ENCODE measurements at regions not wholly inside any gene's neighbourhood (a gene's known extent, or its start where the extent isn't known, plus 50 kb on each side); places are given as distances from the start of the nearest gene placed in this dataset.

- DNase-seq: no peak
These were observed 136.4 kb upstream of the APCDD1 start for GRCh38 chr18:10317864-10318690.

DNA sequence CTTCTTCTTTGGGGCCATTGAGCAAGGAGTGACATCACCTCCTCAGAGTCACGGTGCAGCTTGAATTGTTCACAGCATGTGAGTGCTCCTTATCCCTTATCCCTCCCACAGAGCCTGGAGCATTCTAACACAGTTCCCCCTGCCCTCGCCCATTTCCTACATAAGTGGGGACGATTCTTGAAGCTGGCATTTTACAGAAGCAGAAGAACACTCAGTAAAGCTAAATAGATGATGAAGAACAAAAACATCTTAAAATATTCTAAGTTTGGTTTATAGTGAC lies 135.8 kb upstream of the APCDD1 start:
- DNase-seq: peak; percentile 73 to 90 (median 84)

GRCh38 chr18:10319026-10319425 lies 135.4 kb upstream of the APCDD1 start:
- DNase-seq: peak in 3 of 4 experiments; percentile 44 to 70 (median 59)

GRCh38 chr18:10319914-10320600 lies 134.4 kb upstream of the APCDD1 start:
- DNase-seq: peak in 3 of 4 experiments; percentile 50 to 63 (median 52)

DNA sequence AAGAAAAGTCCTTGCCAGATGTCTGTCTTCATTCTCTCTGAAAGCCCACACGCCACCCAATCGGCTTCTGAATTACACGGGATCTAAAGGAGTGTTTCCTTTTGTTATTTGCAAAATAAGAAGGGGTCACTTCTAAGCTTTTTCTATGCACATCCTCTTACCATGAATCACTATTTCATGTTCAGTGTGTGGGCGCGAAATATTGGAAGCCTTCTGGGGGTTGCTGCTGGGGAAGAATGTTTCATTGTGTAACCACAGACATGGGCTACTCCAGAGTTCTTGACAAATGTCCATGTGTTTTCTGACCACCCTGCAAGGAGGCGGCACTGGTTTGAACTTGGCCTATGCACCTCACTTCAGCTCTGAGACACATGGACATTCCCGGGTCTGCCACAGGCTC lies 133.6 kb upstream of the APCDD1 start:
- peak; percentile 57 to 86 (median 74) for DNase-seq

GRCh38 chr18:10321576-10321975 lies 132.9 kb upstream of the APCDD1 start:
- peak in 2 of 4 experiments; percentile 38 to 46 for DNase-seq

DNA sequence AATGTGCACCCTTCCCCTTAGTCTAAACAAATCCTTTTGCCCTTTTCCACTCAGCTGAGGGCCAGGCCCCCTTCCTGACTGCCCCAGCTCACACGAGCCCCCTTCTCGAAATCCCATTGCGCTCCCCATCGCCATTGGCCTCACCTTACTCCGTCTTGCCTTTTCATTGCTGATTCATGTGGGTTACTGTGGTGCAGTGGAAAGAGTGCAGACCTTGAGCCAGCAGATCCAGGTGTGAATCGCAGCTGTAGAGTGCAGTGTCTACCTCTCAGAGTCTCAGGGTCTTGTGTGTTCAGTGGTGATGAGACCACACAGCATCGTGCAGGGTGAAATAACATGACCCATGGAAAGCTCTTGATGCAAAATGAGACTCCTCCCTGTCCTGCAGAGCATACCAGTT lies 132.4 kb upstream of the APCDD1 start:
- DNase-seq: no peak

- peak; percentile 44 to 75 (median 70) for DNase-seq
These were observed 132.0 kb upstream of the APCDD1 start for GRCh38 chr18:10322435-10322834.

DNA sequence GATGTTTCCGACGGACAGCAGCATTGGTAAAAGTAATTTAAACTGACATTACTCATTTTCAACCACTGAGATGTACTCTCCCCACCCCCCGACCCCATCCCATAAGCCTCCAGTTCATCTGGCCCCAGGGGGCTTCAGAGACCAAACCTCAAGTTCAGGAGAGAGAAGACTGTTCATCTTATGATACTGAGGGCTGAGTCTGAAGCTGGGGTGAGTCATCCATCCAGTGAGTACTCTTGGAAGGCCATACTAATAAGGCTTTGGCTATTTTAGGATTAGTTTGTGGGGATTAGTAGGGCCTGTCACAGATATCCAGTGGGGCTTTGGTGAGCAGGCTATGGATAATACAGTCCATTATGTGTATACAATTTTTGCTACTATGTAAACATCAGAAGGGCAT lies 125.3 kb upstream of the APCDD1 start:
- no peak for DNase-seq

DNA sequence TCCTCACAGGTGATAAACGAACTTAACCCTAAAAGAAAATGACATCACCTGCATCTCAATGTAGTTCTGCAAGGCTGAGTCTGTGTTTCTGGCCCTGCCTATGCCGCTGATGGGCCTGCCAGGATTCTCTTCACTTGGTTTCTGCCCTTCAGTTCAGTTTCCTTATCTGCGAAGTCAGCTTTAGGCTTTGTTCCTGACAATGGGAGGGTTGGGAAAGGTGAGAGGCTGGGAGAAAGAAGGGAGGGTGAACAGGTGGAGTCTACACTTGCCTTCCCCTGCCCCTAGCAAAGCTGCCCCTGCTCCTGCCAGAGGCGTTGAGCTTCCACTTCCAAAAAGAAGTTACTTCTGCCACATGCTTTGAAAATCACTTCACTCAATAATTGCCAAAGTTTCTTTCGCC lies 124.0 kb upstream of the APCDD1 start:
- no peak for DNase-seq

DNA sequence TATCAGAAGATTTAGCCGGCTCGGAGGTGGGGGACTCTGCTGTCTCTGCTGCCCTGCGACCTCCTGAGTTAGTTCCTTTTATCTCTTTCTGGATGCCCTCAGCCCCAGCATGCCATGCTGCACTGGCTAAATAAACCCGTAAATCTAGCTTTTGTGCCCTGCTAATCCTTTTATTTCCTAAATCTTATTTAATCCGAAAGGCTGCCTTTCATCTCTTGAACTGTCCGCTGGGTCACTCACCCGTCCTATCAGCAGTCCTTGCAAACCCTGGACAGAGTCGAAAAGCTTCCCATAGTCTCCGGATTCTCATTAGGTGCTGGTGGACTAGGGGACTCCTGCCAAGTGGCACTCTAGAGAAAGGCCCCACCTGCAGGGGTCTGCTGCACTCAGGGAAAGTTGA lies 122.0 kb upstream of the APCDD1 start:
- no peak for DNase-seq

- no peak for DNase-seq
These were observed 117.6 kb upstream of the APCDD1 start for GRCh38 chr18:10336749-10337350.

DNA sequence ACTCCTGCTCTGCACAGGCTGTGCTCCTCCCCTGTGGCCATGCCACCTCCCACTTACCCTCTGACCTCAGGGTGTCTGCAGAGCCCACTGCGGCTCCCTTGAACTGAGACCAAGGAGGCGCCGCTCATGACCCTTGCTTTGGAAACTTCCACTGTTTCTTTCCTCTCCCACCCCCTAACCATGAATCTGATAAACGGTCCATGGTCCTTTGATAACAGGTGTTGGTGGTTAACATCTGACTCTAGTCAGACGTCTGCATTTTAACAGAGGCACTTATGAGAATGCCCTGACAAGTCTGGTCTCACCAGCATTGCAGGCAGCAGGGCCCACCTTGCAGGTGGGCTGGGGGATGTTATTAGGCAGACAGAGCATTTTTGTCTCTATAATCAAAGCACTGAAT lies 113.6 kb upstream of the APCDD1 start:
- no peak for DNase-seq

DNA sequence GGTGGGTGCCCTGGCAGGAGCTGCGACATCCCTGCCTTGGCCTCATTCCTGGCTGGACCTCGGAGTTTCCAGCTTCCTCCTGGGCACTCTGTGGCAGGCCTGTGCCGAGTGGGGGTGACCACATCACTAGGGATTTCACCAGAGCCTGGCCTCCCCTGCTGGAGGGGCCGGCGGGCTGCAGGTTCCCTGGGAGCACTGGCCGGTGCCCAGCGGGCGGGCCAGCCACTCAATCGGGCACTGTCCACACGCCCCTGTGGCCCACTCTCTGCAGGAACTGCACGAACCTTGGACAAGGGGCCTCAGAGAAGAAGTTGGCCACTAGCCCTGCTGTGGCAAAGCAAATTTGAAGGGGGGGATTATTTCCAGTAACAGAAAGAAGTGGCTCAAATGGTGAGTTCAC lies 110.7 kb upstream of the APCDD1 start:
- DNase-seq: no peak

- no peak for DNase-seq
These were observed 107.6 kb upstream of the APCDD1 start for GRCh38 chr18:10346749-10347415.

DNA sequence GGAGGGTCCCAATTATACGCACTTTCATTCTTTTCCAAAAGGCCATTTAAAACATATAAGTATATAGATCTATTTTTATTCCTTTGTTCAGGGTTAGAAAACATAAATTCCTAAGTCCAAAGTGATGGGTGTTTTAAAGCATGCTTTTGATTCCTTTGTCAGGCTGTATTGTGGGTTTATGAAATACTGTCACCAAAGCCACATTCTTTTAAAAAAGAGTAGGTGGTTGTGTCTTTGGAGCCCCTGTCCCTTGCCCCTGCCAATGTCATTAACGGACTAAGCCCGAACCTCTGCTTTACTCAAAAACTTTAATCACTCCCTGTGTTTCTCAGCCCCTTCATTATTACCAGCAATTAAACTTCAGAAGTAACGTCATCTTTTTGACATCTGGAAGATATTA lies 104.9 kb upstream of the APCDD1 start:
- no peak for DNase-seq

- no peak for DNase-seq
These were observed 103.8 kb upstream of the APCDD1 start for GRCh38 chr18:10350661-10351060.

DNA sequence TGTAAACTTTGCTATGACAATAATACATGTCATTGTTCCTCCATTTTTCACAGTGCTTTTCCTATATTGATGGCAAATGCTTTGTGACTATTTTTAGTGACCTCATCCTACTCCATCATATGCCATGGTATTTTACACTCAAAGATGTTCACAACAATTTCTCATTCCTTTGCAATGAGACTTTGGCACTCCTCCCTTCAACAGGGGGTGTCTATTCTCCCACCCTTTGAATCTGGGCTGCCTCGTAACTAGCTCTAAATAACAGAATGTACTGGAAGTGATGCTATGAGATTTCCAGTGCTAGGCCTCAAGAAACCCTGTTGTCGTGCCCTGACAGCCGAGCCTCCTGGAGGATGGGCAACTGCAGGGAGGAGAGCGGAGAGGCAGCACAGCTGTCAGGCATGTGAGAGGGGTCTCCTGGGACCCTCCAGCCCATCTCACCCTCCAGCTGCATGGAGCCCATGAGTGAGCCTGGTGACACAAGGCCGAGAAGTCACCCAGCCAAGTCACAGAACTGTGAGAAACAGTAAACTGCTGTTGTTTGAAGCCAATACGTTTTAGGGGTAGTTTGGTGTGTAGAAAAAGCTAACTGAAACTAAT lies 103.1 kb upstream of the APCDD1 start:
- DNase-seq: no peak

- no peak for DNase-seq
These were observed 102.6 kb upstream of the APCDD1 start for GRCh38 chr18:10351858-10352257.

DNA sequence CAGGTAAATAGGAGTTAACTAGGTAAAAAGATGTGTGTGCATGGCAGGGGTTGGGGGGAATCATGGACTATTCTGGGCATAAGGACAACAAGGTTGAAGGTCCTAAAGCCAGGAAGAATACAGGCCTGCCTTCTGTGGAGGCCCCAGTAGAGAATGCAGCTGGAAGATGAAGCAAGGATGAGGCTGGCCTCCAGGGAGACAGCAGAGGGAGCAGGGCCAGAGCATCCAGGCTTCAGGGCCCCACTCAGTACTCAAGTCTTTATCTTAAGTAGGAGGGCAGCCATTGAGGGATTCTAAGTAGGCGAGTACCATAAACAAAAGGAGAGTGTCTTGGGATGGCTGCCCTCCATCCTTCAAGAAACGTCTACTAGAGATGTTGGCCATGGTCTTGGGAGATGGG lies 101.8 kb upstream of the APCDD1 start:
- DNase-seq: no peak

DNA sequence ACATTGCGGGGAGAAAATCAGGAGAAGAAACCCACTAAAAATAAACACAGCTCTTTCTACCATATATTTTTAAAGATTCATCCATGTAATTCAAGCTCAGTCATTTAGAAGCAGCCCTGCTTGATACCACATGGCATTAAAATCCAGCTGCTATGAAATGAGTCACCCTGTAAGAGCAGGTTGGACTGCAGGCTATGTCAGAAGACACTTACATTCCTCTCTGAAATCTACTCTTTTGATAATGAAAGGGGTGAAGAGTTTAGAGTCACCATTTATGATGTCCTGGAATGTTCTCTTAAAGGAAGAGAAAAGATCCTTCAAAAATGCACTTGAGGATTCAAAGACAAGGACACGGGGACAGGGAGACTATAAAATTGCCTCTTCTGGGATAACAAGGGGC lies 100.6 kb upstream of the APCDD1 start:
- no peak for DNase-seq

DNA sequence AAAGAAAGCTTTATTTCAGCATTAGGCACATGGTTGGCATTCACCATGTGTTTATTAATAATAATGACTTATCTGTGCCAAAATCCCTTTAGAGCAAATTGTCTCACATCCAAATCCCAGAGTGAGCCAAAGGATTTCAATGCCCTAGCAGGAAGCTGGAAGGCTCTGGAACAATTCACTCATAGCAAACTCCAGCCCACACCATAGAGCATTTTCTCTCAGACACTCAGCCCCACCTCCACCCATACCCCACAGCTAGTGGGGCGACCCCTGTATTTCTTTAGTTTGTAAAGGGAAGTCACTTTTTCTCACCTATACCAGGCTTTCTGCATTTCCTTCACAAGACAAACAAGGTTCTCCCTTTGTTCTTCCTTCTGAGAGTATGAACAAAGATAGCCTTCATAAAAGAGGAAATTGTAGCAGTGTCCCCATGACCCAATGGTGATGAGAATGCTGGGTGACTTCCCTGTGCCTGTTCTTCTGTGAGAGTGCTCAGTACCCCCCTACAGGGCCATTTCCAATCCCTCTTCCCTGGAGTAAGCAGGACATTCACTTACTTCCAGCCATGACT lies 100.1 kb upstream of the APCDD1 start:
- peak; percentile 39 to 83 (median 56) for DNase-seq

- no peak for DNase-seq
These were observed 99.5 kb upstream of the APCDD1 start for GRCh38 chr18:10354890-10355289.
